ENCODE measurements at regions not wholly inside any gene's neighbourhood (a gene's known extent, or its start where the extent isn't known, plus 50 kb on each side); places are given as distances from the start of the nearest gene placed in this dataset.

- peaks cover 7% of the 10 kb centered on the region; the same call in 1 of the 3 replicates for H3K9me3 Mint-ChIP-seq
- no peak for TF ChIP-seq ZNF114 (CRISPR knock-in tag; IDR thresholded peaks at IDR 0.05)
- TF ChIP-seq POLR2AphosphoS5 (IDR thresholded peaks at IDR 0.05; ENCODE audit: low read depth), result no peak
- no peak for TF ChIP-seq ZNF331 (CRISPR knock-in tag; IDR thresholded peaks at IDR 0.05; ENCODE audit: low read depth)
- no peak for TF ChIP-seq ZNF462 (CRISPR knock-in tag; IDR thresholded peaks at IDR 0.05)
- TF ChIP-seq EZH2phosphoT487 (IDR thresholded peaks at IDR 0.05; ENCODE audit: unreplicated experiment), result no peak
- no peak for TF ChIP-seq REST (IDR thresholded peaks at IDR 0.05; ENCODE audit: unreplicated experiment)
- TF ChIP-seq CREB1 (CRISPR knock-in tag; IDR thresholded peaks at IDR 0.05; ENCODE audit: low read depth), result no peak
- no peak for TF ChIP-seq CTCF (conservative IDR thresholded peaks at IDR 0.05; ENCODE audit: low read depth in 2 of 2)
- no peak for TF ChIP-seq JUNB (IDR thresholded peaks at IDR 0.05; ENCODE audit: unreplicated experiment)
- TF ChIP-seq EZH2 (IDR thresholded peaks at IDR 0.05; ENCODE audit: low read depth, unreplicated experiment), result no peak
- TF ChIP-seq ETS1 (IDR thresholded peaks at IDR 0.05), result no peak
- TF ChIP-seq NANOG (IDR thresholded peaks at IDR 0.05; ENCODE audit: borderline replicate concordance), result no peak
- no peak for TF ChIP-seq STAT1 (IDR thresholded peaks at IDR 0.05; ENCODE audit: unreplicated experiment)
- no peak overlapping the region for H3K4me3 Mint-ChIP-seq
- H3K4me2 ChIP-seq, result no peak overlapping the region
- H3K27ac ChIP-seq (ENCODE audit: low read depth), result no peak overlapping the region
- H2AFZ ChIP-seq, result no peak overlapping the region
- H3K27me3 Mint-ChIP-seq (ENCODE audit: insufficient read depth, low read depth, poor library complexity), result no peaks in the 10 kb centered on the region
- no peaks in the 10 kb centered on the region for H3K4me1 Mint-ChIP-seq
- H3F3A ChIP-seq (replicated peaks; ENCODE audit: low read depth), result no peaks in the 10 kb centered on the region
- DNase-seq (ENCODE audit: low spot score) (no peak), ATAC-seq (no peak)
- H3K79me2 ChIP-seq (replicated peaks; ENCODE audit: insufficient read depth), result no peaks in the 10 kb centered on the region
- H3K4me1 ChIP-seq (ENCODE audit: insufficient read depth), result no peaks in the 10 kb centered on the region
- H3K27me3 ChIP-seq (ENCODE audit: insufficient read depth), result no peaks in the 10 kb centered on the region
- H4K20me1 ChIP-seq (replicated peaks; ENCODE audit: insufficient read depth), result no peaks in the 10 kb centered on the region
- no peak overlapping the region for H3K27ac Mint-ChIP-seq
- H3K4me3 ChIP-seq, result no peak overlapping the region
- no peaks in the 10 kb centered on the region for H3K36me3 ChIP-seq (ENCODE audit: insufficient read depth)
- peaks cover 8% of the 10 kb centered on the region; the same call in 2 of the 3 replicates for H3K36me3 Mint-ChIP-seq (ENCODE audit: low read depth)
- no peaks in the 10 kb centered on the region for H3K9me2 ChIP-seq (ENCODE audit: insufficient read depth)
Observed at GRCh38 chr1:239550178-239550577, 163.8 kb downstream of the CHRM3 start.

Data from GM23338 (cell line).